GM19397 (cell line): ENCODE measurements at regions not wholly inside any gene's neighbourhood (a gene's known extent, or its start where the extent isn't known, plus 50 kb on each side); places are given as distances from the start of the nearest gene placed in this dataset.

ENCODE experiments used
- ATAC-seq: cut with Tn5 transposase; IDR thresholded peaks from one replicate; pipeline ENCODE4 v1.9.1; 2021; ENCODE audit warnings: mild to moderate bottlenecking, moderate library complexity; ENCODE audit not compliant: unreplicated experiment

- no peak for ATAC-seq
Measured at GRCh38 chr14:95387826-95388445, 68.2 kb upstream of the CLMN start.

- ATAC-seq = no peak
Measured at GRCh38 chr14:95386536-95387095, 66.9 kb upstream of the CLMN start.

DNA sequence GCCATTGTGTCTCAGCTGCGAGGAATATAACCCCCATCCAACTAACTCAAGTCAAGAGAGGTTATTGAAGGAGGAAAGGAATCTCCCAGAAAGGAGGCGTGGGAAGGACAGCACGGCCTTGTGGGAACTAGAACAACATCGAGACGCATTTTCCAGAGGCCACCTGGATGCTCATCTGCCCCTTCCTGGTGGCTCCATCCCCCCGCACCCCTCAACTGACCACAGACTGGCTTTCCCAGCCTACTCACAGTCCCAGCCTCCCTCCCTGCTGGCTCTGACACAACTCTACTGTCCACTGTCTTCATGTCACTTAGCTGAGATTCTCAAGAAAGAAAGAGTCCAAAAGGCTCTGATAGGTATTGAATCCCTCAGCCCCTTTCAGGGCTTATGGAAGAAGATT, 66.0 kb upstream of the CLMN start:
- ATAC-seq = no peak

- no peak for ATAC-seq
Measured at GRCh38 chr14:95382747-95383146, 63.0 kb upstream of the CLMN start.

- ATAC-seq = no peak
Measured at GRCh38 chr14:95381726-95382125, 62.0 kb upstream of the CLMN start.

- no peak for ATAC-seq
Measured at GRCh38 chr14:95380350-95381042, 60.8 kb upstream of the CLMN start.

DNA sequence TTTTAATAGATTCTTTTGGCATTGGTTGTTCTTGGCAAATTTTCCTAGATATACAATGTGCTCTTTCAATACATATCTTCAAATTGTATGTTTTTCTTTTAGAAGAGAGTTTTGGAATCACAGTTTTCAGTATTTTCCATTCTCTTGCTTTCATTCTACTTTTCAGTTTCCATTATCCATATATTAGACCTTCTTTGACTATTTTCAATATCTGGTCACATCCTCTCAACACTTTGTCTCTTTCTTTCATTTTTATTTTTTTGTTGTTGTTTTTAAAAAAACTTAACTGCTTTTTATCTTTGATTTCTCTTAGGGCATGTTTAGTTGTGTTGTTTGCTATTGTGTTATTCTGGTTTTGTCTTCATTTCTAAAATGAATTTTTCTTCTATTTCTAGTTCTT, 59.9 kb upstream of the CLMN start:
- ATAC-seq = no peak

DNA sequence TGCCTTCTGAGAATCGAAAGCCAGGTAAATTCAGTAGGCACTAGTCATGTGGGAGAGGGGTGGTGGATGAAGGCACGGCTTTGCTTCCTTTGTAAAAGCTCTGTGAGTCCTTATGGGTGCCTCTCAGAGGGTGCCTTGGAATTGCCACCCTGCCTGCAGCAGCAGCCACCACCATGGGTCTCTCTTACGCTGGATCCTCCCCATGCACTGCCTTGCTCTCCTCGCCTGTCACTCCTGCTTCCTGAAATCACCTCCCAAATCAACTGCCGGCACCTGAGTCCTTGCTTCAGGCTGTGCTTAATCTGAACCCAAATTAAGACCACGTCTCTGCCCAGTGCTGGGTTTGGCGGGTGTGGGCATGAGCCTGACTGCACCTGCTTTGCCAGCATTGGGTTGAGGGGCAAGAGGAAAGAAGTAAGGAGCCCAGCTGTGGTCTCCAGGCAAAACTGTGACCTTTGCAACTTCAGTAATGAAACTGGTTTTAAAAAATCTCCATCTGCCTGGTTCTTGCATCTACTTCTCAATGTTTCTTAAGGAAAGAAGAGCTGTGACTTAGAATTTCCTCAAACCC, 55.9 kb upstream of the CLMN start:
- no peak for ATAC-seq

DNA sequence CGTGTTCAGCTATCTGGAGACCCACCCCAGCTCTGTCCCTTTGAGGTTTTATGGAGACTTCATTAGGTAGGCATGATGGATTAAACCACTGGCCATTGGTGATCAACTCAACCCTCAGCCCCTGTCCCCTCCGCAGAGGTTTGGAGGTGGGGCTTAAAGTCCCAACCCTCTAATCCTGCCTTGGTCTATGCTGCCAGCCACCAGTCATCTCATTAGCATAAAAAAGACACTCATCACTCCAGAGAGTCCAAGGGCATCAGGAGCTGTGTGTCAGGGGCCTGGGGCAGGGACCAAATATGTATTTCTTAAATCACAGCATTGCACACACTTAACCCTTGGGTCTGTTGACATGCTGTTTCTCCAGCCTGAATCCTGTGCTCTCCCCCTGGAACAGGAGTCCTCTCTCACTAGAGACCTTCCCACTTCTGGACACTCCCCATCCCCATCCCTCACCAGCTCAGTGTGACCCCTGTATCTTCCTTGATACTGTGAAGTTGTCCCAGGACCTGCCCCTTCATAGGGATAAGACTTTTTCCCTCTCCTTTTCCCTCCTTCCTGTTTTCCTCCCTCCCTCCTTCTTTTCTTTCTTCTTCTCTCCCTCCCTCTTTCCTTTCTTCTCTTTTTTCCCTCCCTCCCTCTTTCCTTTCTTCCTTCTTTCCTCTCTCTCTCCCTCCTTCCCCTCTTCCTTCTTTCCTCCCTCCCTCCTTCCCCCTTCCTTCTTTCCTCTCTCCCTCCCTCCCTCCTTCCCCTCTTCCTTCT, 54.7 kb upstream of the CLMN start:
- ATAC-seq = no peak

- no peak for ATAC-seq
Measured at GRCh38 chr14:95370076-95370475, 50.4 kb upstream of the CLMN start.
